HL-60 (cell line): ENCODE measurements at regions not wholly inside any gene's neighbourhood (a gene's known extent, or its start where the extent isn't known, plus 50 kb on each side); places are given as distances from the start of the nearest gene placed in this dataset.

ENCODE experiments used
- CTCF ChIP-seq: IDR thresholded peaks from one replicate; pipeline ENCODE4 v1.5.1; 2011; ENCODE audit warnings: low read length, control low read depth, inconsistent platforms; ENCODE audit not compliant: insufficient read depth
- GABPA ChIP-seq: IDR thresholded peaks from 2 replicates; pipeline ENCODE4 v1.6.1; 2012; ENCODE audit warnings: low read depth
- REST ChIP-seq: IDR thresholded peaks from 2 replicates; pipeline ENCODE4 v1.6.1; 2012; ENCODE audit warnings: low read depth; ENCODE audit not compliant: insufficient replicate concordance

GRCh38 chr5:156241266-156241665 is 85.7 kb upstream of the SGCD start:
- TF ChIP-seq CTCF (no peak), REST (no peak), GABPA (no peak)
